MCF 10A (cell line): ENCODE measurements at regions not wholly inside any gene's neighbourhood (a gene's known extent, or its start where the extent isn't known, plus 50 kb on each side); places are given as distances from the start of the nearest gene placed in this dataset.

Experiments used
- BruUV-seq: library from RNA; stranded (reverse); fragments of 400-500 nt; replicated peaks from 2 replicates; lab custom pipeline; 2021; lab: Mats Ljungman, UMichigan
- CTCF ChIA-PET: fragments of 300-600 bp; sonication (Branson Sonifier 250); formaldehyde crosslinking; extraction: SDS; loops from one replicate; lab custom pipeline; 2021; ENCODE audit warnings: antibody characterized with exemption, inconsistent platforms; lab: Yijun Ruan, JAX
- POLR2A ChIA-PET: fragments of 300-600, 350-650 bp; sonication (Branson Sonifier 250); formaldehyde crosslinking; extraction: SDS; loops from one replicate; lab custom pipeline; 2020; ENCODE audit warnings: antibody characterized with exemption, inconsistent platforms; lab: Yijun Ruan, JAX
- DNase-seq: peaks from one replicate; pipeline ENCODE4 v3.0.0-alpha.2; 2018; ENCODE audit not compliant: unreplicated experiment
- H3K27ac Mint-ChIP-seq: one replicate; pipeline ENCODE4 v1.8.0; 2022; ENCODE audit warnings: mild to moderate bottlenecking, low read depth, mixed read lengths; ENCODE audit not compliant: unreplicated experiment
- H3K27me3 Mint-ChIP-seq: one replicate; pipeline ENCODE4 v1.8.0; 2022; ENCODE audit warnings: mixed read lengths; ENCODE audit not compliant: insufficient read depth, unreplicated experiment
- H3K36me3 Mint-ChIP-seq: one replicate; pipeline ENCODE4 v1.8.0; 2022; ENCODE audit warnings: mild to moderate bottlenecking, moderate library complexity, mixed read lengths; ENCODE audit not compliant: insufficient read depth, unreplicated experiment
- H3K4me1 Mint-ChIP-seq: one replicate; pipeline ENCODE4 v1.8.0; 2022; ENCODE audit warnings: mixed read lengths; ENCODE audit not compliant: insufficient read depth, unreplicated experiment
- H3K4me3 Mint-ChIP-seq: one replicate; pipeline ENCODE4 v1.8.0; 2022; ENCODE audit warnings: mild to moderate bottlenecking, moderate library complexity, mixed read lengths; ENCODE audit not compliant: unreplicated experiment
- H3K9me3 Mint-ChIP-seq: one replicate; pipeline ENCODE4 v1.8.0; 2022; ENCODE audit warnings: mixed read lengths; ENCODE audit not compliant: unreplicated experiment
- CTCF ChIP-seq: fragments of 200-600 bp; IDR thresholded peaks from one replicate; pipeline ENCODE4 v1.8.0; 2022; ENCODE audit warnings: antibody characterized with exemption, mild to moderate bottlenecking; ENCODE audit not compliant: unreplicated experiment
- intact Hi-C: fragments of 100-400 bp; cut with micrococcal nuclease; formaldehyde crosslinking; loops from 2 replicates; pipeline ENCODE4 v1.14.1; 2022

DNA sequence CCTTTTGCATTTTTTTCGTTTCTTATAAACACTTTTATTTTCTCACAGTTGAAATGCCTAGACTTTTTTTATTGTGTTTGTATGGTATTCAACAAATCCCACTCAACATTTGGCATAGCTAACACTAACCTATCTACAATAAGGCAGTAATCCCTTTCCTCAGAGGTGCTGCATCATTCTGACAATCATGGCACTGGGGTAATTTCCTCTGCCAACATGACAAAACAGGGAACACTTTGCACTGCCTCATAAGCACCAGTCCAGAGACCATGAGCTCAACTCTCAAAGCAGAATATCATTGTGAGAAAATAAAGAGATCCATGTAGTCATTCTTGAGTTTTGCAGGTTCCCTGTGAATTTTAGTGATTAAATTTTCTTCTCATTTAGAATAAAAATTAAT lies 183.8 kb upstream of the INTU start:
- H3K4me1 Mint-ChIP-seq: no peaks in the 10 kb centered on the region
- BruUV-seq: no TSS peak
- POLR2A ChIA-PET: no interaction called here

GRCh38 chr4:127449449-127449848 lies 183.3 kb upstream of the INTU start:
- intact Hi-C loops: no loop called here
- no TSS peak for BruUV-seq
- ChIA-PET CTCF (no interaction called here), POLR2A (no interaction called here)
- no peak for TF ChIP-seq CTCF
- no peaks in the 10 kb centered on the region for H3K9me3 Mint-ChIP-seq
- no peak overlapping the region for H3K4me3 Mint-ChIP-seq
- no peaks in the 10 kb centered on the region for H3K4me1 Mint-ChIP-seq
- no peaks in the 10 kb centered on the region for H3K36me3 Mint-ChIP-seq
- H3K27ac Mint-ChIP-seq: no peak overlapping the region
- DNase-seq: no peak
- no peaks in the 10 kb centered on the region for H3K27me3 Mint-ChIP-seq

More for the DNA sequence above, 183.8 kb upstream of the INTU start:
- DNase-seq: no peak
- Mint-ChIP-seq H3K4me3 (no peak overlapping the region), H3K27ac (no peak overlapping the region), H3K36me3 (no peaks in the 10 kb centered on the region), H3K27me3 (no peaks in the 10 kb centered on the region), H3K9me3 (no peaks in the 10 kb centered on the region)
- TF ChIP-seq CTCF: no peak
- CTCF ChIA-PET: no interaction called here
- intact Hi-C loops: no loop called here

DNA sequence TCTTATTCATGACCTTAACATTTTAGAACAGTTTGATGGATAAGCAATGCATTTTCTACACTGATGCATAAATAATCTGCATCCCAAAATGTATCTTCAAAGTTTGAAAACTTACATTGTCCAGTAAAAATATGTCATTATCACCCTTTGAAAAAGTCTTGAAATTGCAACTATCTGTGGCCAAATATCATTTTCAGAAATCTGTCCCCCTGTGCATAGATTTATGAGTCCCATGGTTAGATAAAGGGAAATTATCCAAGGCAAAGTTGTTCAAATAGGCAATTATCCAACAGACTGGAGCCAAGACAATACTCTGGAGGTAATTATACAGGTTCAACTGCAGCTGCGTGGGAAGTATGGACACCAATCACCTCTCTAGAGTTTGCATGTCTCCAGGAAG lies 182.5 kb upstream of the INTU start:
- no peak for DNase-seq
- Mint-ChIP-seq H3K4me3 (no peak overlapping the region), H3K27me3 (no peaks in the 10 kb centered on the region), H3K4me1 (no peaks in the 10 kb centered on the region), H3K27ac (no peak overlapping the region), H3K9me3 (no peaks in the 10 kb centered on the region), H3K36me3 (no peaks in the 10 kb centered on the region)
- POLR2A ChIA-PET: no interaction called here
- intact Hi-C loops: no loop called here
- TF ChIP-seq CTCF: no peak
- BruUV-seq: no TSS peak
- CTCF ChIA-PET: no interaction called here

GRCh38 chr4:127463883-127464282 lies 168.9 kb upstream of the INTU start:
- no peak for TF ChIP-seq CTCF
- Mint-ChIP-seq H3K36me3 (peaks cover 4% of the 10 kb centered on the region), H3K9me3 (peaks cover 16% of the 10 kb centered on the region), H3K4me3 (no peak overlapping the region), H3K27me3 (no peaks in the 10 kb centered on the region), H3K4me1 (no peaks in the 10 kb centered on the region), H3K27ac (no peak overlapping the region)
- no TSS peak for BruUV-seq
- CTCF ChIA-PET: no interaction called here
- intact Hi-C loops: no loop called here
- no peak for DNase-seq
- POLR2A ChIA-PET: no interaction called here
